Stimulated activated CD4-positive, alpha-beta T cell treated with anti-CD3 and anti-CD28 coated beads, Interleukin-1b, Interleukin-23, amount 100 ng/mL, for 24 hours (primary cell): ENCODE measurements at regions not wholly inside any gene's neighbourhood (a gene's known extent, or its start where the extent isn't known, plus 50 kb on each side); places are given as distances from the start of the nearest gene placed in this dataset.

Experiments
- DNase-seq, 4 experiments: peaks; one replicate each; pipeline ENCODE4 v3.0.0-alpha.2; 2020; ENCODE audit warnings: low read depth in 4 of 4, low spot score in 1 of 4

- DNase-seq, result no peak
Measured at GRCh38 chr19:28020619-28021258, 1192.2 kb downstream of the UQCRFS1 start.

DNA sequence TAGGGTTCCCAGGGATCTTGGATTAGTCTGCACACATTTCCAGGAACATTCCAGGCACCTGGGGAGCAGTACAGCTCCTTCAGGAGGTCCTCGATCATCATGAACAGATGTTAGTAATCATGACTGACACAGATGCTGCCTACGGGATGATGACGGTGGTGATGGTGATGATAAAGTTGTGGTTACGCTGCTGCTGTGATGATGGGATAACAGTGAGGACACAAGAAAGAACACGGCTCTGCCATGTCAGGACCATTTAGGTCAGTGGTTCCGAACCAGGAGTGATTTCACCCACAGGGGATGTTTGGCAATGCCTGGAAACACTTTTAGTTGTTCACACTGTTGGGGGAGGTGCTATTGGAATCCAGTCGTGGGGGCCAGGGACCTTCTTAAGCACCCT lies 1193.0 kb downstream of the UQCRFS1 start:
- no peak for DNase-seq

GRCh38 chr19:28019371-28019770 lies 1193.6 kb downstream of the UQCRFS1 start:
- DNase-seq, result no peak

- no peak for DNase-seq
Measured at GRCh38 chr19:28018499-28018898, 1194.5 kb downstream of the UQCRFS1 start.

DNA sequence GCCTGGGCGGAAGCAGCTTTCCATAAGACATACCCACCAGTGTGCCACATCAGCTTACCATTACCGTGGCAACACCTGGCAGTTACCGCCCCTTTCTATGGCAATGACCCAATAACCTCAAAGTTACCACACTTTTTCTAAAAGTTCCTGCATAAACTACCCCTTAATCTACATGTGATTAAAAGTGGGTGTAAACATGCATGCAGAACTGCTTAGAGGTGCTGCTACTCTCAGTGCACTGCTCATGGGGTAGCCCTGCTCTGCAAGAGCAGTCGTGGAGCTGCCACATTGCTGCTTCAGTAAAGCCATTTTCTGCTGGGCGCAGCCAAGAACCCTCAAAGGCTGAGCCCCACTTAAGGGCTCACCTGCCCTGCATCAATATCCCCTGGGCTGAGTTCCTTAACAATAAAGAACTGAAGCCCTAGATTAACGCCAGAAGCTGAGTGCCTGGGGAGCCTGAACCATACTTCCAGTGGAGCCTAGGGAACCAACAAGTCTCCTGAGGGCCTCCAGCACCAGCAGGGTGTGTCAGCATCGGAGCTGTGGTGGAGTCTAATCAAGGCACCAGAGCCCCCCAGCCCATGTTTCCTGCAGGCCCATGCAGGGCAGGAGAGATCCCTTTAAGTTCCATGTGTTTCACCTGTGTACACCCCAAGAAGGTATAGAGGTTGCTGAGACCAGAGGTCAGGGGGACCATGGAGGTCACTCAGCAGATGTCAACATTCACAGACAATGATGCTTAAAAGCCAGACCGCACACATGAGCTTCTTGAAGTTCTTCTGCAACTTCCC lies 1198.1 kb downstream of the UQCRFS1 start:
- no peak for DNase-seq

DNA sequence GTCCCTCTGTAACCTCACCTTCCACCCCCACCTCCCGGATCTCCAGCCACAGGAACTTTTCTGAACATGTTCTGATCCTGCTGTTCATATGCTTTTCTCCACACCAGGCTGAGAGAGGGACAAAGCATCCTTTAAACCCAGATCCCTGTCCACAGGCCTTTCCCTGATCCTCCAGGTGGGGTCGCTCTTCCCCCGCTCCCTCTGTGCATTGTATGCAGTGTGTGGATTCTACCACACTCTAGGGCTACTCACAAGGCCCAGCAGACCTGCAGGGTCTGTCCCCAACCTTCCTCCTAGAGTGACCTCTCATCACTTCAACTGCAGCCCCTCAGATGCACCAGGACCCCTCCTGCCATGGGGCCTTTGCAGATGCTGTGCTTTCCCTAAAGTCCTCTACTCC lies 1200.6 kb downstream of the UQCRFS1 start:
- DNase-seq, result no peak

DNA sequence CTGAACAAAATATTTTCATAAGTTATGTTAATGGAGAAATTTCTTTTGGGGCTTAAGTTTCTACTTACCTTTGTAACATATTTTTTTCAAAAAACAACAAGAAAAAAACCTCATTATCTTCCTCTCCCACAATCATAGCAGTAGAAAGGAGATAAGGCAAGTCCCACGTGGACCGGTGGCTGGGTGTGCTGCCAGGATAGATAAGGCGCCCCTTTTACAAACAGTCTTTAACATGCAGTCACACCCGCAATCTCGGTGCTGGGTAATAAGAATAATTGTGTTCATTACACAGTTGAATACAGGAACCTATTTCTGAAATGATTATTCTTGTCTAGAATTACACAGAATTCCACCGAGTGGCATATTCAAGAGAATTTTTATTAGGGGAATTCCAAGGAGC lies 1202.3 kb downstream of the UQCRFS1 start:
- no peak for DNase-seq

DNA sequence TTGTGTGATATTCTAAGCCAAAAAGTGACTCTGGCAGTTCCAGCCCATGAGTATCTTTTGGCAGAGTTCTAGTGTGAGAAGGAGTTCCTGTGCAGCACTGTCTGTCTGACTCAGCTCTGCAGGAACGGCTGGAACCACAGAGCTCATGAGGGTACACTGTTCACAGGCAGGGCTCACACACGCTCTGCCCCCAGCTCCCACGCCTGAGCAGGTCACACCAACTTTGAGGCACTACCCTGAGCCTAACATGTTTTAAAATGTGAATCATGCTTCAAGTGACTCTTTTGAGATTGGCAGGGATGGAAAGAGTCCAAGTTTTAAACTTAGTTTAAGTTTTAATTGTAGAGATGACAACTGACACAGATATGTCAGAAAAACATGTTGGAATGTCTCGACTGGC lies 1203.3 kb downstream of the UQCRFS1 start:
- DNase-seq, result no peak

DNA sequence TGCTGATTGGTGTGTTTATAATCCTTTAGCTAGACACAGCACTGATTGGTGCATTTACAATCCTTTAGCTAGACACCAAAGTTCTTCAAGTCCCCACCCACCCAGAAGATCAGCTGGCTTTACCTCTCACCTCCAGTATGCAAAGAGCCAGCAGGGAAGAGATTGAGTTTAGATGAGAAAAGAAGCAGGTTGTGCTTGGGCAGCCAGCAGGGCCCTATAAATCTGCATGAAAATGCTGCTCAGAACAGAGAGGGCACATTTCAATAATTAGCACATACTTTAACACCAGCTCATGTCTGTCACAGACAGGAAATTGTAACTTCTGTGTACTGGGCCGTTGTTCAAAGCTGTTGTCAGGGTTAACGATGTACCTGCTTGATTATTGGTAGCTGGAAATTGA lies 1204.3 kb downstream of the UQCRFS1 start:
- no peak for DNase-seq

DNA sequence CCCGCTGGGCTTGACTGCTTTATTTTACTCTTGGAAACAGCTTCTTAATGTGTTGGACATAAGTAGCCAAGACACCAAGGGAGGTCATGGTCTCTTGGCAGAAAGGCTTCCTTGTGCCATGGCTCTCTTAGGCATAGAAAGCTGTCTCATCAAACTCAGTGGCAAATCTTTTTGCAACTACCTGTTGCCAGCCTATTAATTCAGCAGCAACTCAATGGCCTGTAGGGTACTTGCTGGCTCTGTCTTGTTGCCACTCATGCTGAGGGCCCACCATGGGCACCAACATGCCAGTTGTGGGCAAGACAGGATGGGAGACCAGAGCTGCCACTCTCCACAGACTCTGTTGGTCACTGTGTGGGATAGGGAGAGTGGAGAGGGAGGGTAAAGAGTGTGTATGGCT lies 1209.4 kb downstream of the UQCRFS1 start:
- DNase-seq, result no peak

GRCh38 chr19:27997069-27997468 lies 1215.9 kb downstream of the UQCRFS1 start:
- DNase-seq, result no peak

DNA sequence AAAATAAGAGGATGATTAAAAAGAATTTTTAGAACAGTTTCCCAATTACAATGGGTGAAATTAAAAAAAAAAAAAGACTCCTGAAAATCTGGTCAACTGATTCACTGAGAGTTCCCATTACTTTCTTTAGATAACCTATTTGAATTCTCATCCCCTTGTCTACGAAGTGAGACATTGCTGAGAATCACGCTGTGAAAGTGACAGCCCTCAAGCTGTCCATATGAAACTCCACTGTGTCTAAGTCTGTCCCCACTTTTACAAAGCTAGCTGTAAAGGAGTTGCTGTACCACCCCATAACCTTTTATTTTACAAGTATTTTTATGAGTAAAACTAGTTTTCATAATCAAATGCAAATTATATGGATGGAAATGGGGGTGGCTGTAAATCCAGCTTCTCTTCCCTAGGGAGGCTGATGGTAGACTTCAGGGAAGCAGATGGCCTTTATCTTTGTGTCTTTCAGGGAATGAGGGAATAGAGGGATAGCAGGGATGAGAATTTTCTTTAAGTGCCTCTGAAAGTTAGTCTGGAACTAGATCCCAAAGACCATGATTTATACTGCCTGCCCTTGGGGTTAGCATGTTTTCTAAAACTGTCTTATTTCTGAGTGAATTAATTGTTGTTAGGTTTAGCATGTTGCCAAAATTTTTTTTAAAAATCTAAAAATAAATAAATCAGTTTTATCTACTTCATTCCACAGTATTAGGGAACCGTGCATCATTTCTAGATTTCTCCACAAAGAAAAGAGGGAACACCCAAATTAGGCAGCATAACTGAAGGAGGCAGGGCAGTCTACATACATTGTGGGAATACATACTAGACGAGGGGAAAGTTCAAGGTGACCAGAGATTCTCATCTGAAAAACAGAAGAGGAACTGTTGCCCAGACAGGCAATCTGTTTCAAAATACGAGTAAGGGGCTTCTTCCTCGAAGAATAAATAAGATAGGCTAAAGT lies 1219.1 kb downstream of the UQCRFS1 start:
- no peak for DNase-seq

DNA sequence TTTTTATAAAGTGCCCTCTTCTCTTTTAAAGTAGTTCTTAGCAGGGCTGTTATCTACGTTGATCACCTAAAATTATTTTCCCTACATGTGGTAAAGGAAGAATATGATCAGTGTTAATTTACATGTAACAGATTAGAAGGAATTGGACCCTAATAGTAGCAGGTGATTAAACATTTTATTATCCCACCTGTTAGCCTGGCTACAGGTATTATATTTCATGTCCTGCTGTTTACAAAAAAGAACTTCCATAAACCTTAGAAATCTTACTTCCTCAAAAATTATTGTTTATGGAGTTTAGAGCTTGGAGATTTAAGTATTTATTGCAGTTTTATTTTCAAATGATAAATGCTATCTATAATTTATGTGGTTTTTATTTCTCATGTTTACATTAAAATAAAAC lies 1226.7 kb downstream of the UQCRFS1 start:
- DNase-seq, result no peak

GRCh38 chr19:27975419-27976005 lies 1237.4 kb downstream of the UQCRFS1 start:
- no peak for DNase-seq

DNA sequence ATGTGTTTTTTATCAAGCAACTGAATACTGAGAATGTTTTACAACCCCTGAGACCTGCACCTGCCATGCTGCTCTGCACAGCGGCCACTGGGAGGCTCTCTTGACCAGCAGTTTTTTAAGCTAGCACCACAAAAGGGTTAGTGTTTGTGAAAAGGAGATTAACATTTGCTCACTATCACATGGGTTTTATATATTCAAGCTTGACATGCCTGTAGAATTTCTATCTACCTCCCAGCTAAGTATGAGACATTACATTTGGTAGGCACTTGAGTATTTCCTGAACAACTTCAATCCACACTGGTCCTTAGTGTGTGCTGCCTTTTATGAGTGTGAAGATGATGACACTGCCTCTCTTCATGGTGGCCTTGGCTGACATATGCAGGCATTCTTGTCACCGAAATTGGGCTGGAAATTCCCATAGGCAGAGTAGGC lies 1238.9 kb downstream of the UQCRFS1 start:
- no peak for DNase-seq

GRCh38 chr19:27972291-27973040 lies 1240.5 kb downstream of the UQCRFS1 start:
- DNase-seq, result no peak

DNA sequence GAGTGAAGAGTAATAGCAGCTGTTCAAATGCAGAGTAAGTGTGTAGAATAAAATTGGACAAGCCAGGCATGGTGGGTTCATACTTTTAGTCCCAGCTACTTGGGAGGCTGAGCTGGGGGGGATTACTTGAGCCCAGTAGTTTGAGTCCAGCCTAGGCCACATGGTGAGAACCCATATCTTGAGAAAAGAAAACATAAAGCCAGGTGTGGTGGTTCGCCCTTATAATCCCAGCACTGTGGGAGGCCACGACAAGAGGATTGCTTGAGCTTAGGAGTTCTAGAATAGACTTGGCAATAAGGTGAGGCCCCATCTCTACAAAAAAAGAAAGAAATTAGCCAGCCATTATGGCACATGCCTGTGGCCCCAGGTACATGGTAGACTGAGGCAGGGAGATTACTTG lies 1241.1 kb downstream of the UQCRFS1 start:
- no peak for DNase-seq

GRCh38 chr19:27971071-27971470 lies 1241.9 kb downstream of the UQCRFS1 start:
- DNase-seq, result no peak

DNA sequence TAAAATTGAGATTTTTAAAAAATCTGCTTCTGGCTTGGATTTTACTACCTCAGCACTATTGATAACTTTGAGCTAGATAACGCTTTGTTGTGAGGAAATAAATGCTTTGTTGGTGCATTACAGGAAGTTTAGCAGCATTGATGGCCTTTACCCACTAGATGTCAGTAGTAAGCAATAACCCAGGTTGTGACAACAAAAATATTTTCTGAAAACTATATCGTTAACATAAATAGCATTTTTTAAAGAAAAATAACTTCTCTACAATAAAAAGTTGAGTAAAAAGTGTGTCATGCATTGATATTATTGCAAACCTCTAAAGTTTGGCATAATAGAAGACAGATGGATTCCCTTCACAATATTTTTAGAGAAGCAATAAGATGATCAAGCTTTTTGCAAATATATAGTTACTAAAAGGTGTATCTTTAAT lies 1246.5 kb downstream of the UQCRFS1 start:
- no peak for DNase-seq

- DNase-seq, result no peak
Measured at GRCh38 chr19:27964185-27964584, 1248.8 kb downstream of the UQCRFS1 start.

DNA sequence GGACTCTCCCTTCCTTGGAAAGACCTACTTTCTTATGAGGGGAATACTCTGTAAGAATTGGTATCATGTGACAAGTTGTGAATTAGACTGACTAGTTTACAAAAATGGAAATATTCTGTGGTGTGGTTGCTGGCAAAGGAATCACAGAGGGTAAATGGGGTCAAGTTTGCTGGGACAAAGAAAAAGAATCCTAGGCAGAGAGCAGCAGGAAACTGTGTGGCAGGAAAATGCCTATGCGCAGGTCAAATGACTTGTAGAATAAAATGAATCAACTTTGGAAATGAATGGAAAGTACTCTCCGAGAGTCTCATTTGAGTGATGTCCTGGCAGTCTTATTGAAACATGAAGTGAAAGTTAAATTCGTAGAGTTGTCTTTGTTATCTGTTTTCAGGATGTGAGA lies 1250.7 kb downstream of the UQCRFS1 start:
- DNase-seq, result no peak
